ENCODE measurements at regions not wholly inside any gene's neighbourhood (a gene's known extent, or its start where the extent isn't known, plus 50 kb on each side); places are given as distances from the start of the nearest gene placed in this dataset.
"Not testable (repeated sequence)": the region's sequence is repeated elsewhere in the genome, so short reads cannot be mapped to it uniquely, and the experiment has no call there.

DNA sequence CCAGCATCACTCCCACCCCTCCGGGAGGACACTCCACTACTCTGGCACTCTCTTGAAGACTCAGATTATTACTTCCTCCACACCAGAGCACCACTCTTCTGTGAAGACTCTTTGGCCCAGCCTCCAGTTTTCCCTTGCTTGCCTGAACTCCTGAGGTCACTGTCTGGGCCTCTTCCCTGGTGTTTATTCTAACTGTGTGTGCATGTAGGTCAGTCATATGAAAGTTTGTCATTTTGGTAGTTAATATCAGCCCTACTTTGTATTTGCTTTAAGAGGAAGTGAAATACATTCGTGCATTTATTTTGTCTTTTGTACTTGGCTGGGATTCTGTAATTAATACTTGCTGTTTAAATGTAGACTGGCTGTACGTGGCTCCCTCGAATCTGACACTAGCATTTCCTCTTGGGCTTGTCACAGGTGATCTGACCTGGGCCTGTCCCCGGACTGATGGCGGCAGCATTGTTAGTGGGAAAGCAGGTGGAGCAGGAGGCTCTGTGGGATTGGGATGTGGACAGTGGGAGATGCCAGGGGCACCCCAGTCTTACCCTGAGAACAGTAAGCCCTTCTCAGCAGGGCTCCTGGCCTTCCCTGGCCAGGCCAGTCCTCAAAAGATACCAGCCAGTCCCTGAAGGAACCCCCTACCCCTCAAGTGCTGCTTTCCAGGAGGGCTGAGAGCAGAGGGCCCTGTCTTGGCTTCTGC, 350.5 kb downstream of the CDC5L start:
- no peaks in the 10 kb centered on the region for H3K27me3 ChIP-seq (ENCODE audit: control insufficient read depth, insufficient read depth, low read length)
- no peak for DNase-seq (ENCODE audit: low read depth, low spot score)
- no peak overlapping the region for H3K4me3 ChIP-seq (ENCODE audit: low read length)
- no peak overlapping the region for H3K27ac ChIP-seq (ENCODE audit: low read length)
- no peaks in the 10 kb centered on the region for H3K36me3 ChIP-seq (ENCODE audit: control insufficient read depth, insufficient read depth, low read length)
- peaks cover 6% of the 10 kb centered on the region; the same call in 1 of the 2 replicates for H3K4me1 ChIP-seq (ENCODE audit: control insufficient read depth, insufficient read depth, low read length)
- H3K9me3 ChIP-seq (ENCODE audit: control insufficient read depth, insufficient read depth, low read length) = no peaks in the 10 kb centered on the region
- WGBS (ENCODE audit: insufficient coverage, insufficient read length) = no CpG with 5 or more reads among the region's 6 CpGs

DNA sequence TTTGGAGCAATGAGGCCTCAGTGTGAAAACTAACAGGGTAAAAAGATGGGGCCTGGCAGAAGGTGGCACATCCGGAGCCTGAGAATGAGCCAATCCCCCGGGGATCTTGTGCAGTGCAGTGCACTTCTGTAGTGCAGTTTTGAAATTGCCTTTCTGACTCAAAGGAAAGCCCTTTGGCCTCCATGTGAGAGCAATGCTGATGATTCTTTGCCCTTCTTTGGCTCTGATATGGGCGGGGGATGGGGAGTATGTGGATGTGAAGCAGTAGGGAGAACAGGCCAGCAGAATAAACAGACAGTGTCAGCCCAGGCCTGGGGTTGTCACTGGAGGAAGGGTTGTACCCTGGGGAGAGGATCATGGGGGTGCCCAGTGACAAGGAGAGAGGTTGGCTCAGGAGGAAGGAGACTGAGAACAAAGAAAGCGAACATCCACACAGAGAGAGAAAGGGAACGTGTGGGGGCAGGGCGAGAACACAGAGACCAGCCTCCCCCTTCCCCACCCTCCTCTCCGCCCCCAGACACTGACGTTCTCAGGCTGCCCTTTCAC, 351.2 kb downstream of the CDC5L start:
- H3K36me3 ChIP-seq (ENCODE audit: control insufficient read depth, insufficient read depth, low read length) = no peaks in the 10 kb centered on the region
- no peaks in the 10 kb centered on the region for H3K27me3 ChIP-seq (ENCODE audit: control insufficient read depth, insufficient read depth, low read length)
- no peak overlapping the region for H3K4me3 ChIP-seq (ENCODE audit: low read length)
- peaks cover 6% of the 10 kb centered on the region; the same call in 1 of the 2 replicates for H3K4me1 ChIP-seq (ENCODE audit: control insufficient read depth, insufficient read depth, low read length)
- no CpG with 5 or more reads among the region's 8 CpGs for WGBS (ENCODE audit: insufficient coverage, insufficient read length)
- H3K27ac ChIP-seq (ENCODE audit: low read length) = no peak overlapping the region
- no peaks in the 10 kb centered on the region for H3K9me3 ChIP-seq (ENCODE audit: control insufficient read depth, insufficient read depth, low read length)
- no peak for DNase-seq (ENCODE audit: low read depth, low spot score)

DNA sequence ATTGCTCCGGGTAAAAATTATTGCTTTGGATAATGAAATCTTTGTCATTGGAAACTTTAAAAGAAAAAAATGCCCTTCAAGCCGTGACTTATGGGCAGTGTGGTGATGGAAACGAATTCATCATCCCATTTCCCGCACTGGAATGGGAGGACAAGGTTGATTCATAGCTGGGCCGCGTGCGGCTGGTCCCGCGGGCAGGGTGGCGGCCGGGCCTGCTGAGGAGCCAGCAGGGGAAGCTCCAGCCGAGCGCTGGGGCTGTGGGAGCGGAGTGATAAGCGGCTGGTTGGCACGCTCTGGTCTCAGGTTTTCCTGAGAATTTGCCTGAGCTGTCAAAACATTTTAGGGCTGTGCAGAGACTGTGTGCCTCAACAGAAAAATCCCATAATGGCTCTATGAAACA, 351.7 kb downstream of the CDC5L start:
- WGBS (ENCODE audit: insufficient coverage, insufficient read length) = no CpG with 5 or more reads among the region's 16 CpGs
- no peak for DNase-seq (ENCODE audit: low read depth, low spot score)
- Histone ChIP-seq H3K27me3 (ENCODE audit: control insufficient read depth, insufficient read depth, low read length) (no peaks in the 10 kb centered on the region), H3K36me3 (ENCODE audit: control insufficient read depth, insufficient read depth, low read length) (no peaks in the 10 kb centered on the region), H3K27ac (ENCODE audit: low read length) (no peak overlapping the region), H3K4me3 (ENCODE audit: low read length) (no peak overlapping the region), H3K4me1 (ENCODE audit: control insufficient read depth, insufficient read depth, low read length) (peaks cover 6% of the 10 kb centered on the region; the same call in 1 of the 2 replicates), H3K9me3 (ENCODE audit: control insufficient read depth, insufficient read depth, low read length) (no peaks in the 10 kb centered on the region)

DNA sequence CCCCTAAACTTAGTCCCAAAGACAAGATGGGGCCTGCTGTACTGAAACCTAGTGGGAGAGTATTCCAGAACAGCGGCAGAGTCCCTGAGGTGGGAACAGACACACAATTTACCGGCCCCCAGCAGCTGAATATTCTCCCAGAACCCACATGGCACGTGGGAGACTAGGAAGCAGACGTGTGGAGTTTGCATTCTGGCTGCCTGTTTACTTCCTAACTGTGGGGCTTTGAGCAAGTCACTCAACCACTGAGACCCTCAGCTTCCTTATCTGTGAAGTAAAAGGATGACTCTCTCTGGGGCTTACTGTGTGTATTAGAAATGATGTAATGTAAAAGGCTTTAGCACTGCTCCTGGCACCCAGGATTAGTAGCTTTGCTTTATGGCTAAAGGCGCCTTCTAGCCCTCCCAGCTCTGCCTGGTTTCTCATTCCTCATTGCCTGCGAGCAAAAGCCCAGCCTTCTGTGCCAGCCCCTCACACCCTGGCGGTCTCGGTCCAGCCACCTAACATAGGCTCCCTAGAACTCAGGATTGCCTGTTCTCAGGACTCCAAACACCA, 353.1 kb downstream of the CDC5L start:
- no peaks in the 10 kb centered on the region for H3K9me3 ChIP-seq (ENCODE audit: control insufficient read depth, insufficient read depth, low read length)
- no peak overlapping the region for H3K27ac ChIP-seq (ENCODE audit: low read length)
- DNase-seq (ENCODE audit: low read depth, low spot score) = no peak
- WGBS (ENCODE audit: insufficient coverage, insufficient read length) = no CpG with 5 or more reads among the region's 8 CpGs
- H3K36me3 ChIP-seq (ENCODE audit: control insufficient read depth, insufficient read depth, low read length) = no peaks in the 10 kb centered on the region
- H3K4me3 ChIP-seq (ENCODE audit: low read length) = no peak overlapping the region
- H3K4me1 ChIP-seq (ENCODE audit: control insufficient read depth, insufficient read depth, low read length) = peaks cover 6% of the 10 kb centered on the region; the same call in 1 of the 2 replicates
- H3K27me3 ChIP-seq (ENCODE audit: control insufficient read depth, insufficient read depth, low read length) = no peaks in the 10 kb centered on the region

DNA sequence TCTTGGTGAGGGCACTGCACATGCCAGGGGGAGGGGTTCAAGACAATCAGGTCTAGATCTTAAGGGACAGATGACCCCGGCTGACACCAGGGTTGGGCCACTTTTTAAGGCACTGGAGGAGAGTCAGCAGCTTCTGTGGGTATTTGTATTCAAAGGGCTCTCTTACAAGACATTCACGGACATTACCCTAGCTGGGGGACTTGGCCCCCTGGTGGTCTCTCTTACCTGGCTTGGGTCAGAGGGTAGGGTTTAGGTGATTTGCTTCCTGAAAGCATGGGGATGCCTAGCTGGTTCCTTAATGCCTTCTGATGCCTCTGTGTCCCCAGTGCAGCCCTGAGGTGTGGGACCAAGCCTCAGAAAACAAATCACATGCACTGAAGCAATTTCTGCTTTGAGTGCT, 354.7 kb downstream of the CDC5L start:
- Histone ChIP-seq H3K4me1 (ENCODE audit: control insufficient read depth, insufficient read depth, low read length) (peaks cover 6% of the 10 kb centered on the region; the same call in 1 of the 2 replicates), H3K27ac (ENCODE audit: low read length) (no peak overlapping the region), H3K4me3 (ENCODE audit: low read length) (no peak overlapping the region), H3K27me3 (ENCODE audit: control insufficient read depth, insufficient read depth, low read length) (no peaks in the 10 kb centered on the region), H3K9me3 (ENCODE audit: control insufficient read depth, insufficient read depth, low read length) (no peaks in the 10 kb centered on the region), H3K36me3 (ENCODE audit: control insufficient read depth, insufficient read depth, low read length) (no peaks in the 10 kb centered on the region)
- no CpG with 5 or more reads among the region's 2 CpGs for WGBS (ENCODE audit: insufficient coverage, insufficient read length)
- no peak for DNase-seq (ENCODE audit: low read depth, low spot score)

DNA sequence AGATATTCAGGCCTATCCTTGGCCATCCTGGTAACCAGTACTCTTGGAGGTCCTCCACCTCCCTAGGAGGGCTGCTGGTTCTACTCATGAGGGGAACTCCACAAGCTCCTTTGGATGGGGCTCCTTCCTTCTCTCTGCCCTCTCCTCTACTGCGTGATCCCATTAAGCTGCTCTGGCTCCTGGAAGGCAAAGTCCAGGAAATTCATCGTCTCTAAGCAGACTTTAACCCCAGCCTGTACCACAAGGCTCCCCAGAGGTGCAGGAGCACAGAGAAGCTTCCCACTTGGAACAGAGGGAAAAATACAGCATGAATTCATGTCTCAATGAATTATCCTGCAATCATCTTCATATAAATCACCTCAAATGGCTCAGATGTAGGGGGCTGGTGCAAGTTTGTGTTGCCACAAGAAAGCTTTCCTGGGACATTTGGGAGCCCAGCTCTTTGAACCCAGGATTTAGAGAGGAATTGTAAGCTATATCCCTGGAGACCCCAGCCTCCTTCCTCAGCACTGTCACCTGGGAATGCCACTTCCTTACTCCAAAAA, 355.4 kb downstream of the CDC5L start:
- Histone ChIP-seq H3K27me3 (ENCODE audit: control insufficient read depth, insufficient read depth, low read length) (no peaks in the 10 kb centered on the region), H3K9me3 (ENCODE audit: control insufficient read depth, insufficient read depth, low read length) (peaks cover 3% of the 10 kb centered on the region; the same call in 1 of the 2 replicates), H3K4me1 (ENCODE audit: control insufficient read depth, insufficient read depth, low read length) (peaks cover 6% of the 10 kb centered on the region; the same call in 1 of the 2 replicates), H3K36me3 (ENCODE audit: control insufficient read depth, insufficient read depth, low read length) (no peaks in the 10 kb centered on the region), H3K27ac (ENCODE audit: low read length) (no peak overlapping the region), H3K4me3 (ENCODE audit: low read length) (no peak overlapping the region)
- no CpG with 5 or more reads among the region's 2 CpGs for WGBS (ENCODE audit: insufficient coverage, insufficient read length)
- no peak for DNase-seq (ENCODE audit: low read depth, low spot score)

DNA sequence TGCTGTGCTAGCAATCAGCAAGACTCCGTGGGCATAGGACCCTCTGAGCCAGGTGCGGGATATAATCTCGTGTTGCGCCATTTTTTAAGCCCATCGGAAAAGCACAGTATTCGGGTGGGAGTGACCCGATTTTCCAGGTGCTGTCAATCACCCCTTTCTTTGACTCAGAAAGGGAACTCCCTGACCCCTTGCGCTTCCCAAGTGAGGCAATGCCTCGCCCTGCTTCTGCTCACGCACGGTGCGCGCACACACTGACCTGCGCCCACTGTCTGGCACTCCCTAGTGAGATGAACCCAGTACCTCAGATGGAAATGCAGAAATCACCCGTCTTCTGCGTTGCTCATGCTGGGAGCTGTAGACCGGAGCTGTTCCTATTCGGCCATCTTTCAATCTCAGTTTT, 372.6 kb downstream of the CDC5L start:
- not testable (repeated sequence) for H3K9me3 ChIP-seq (ENCODE audit: control insufficient read depth, insufficient read depth, low read length); H3K27ac ChIP-seq (ENCODE audit: low read length); H3K27me3 ChIP-seq (ENCODE audit: control insufficient read depth, insufficient read depth, low read length); H3K4me3 ChIP-seq (ENCODE audit: low read length); H3K36me3 ChIP-seq (ENCODE audit: control insufficient read depth, insufficient read depth, low read length); DNase-seq (ENCODE audit: low read depth, low spot score); H3K4me1 ChIP-seq (ENCODE audit: control insufficient read depth, insufficient read depth, low read length)
- WGBS (ENCODE audit: insufficient coverage, insufficient read length) = no CpG with 5 or more reads among the region's 18 CpGs

DNA sequence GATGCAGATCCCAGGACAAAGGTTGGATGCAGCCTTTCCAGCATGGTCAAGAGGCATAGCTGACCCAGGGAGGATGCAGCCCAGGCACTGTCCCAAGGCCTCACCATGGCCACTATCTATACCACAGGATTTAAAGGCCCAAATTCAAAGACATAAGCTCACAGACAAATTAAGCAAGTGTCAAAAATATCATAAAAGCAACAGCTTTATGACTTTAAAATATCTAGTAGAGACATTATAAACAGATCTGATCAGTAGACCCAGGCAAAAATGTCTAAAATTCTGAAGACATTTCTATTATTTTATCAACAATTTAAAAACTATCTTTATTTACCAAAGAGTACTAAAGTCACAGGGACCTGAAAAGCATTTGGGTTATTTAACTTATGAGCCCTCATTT, 373.5 kb downstream of the CDC5L start:
- Histone ChIP-seq H3K27ac (ENCODE audit: low read length) (no peak overlapping the region), H3K4me3 (ENCODE audit: low read length) (no peak overlapping the region)

DNA sequence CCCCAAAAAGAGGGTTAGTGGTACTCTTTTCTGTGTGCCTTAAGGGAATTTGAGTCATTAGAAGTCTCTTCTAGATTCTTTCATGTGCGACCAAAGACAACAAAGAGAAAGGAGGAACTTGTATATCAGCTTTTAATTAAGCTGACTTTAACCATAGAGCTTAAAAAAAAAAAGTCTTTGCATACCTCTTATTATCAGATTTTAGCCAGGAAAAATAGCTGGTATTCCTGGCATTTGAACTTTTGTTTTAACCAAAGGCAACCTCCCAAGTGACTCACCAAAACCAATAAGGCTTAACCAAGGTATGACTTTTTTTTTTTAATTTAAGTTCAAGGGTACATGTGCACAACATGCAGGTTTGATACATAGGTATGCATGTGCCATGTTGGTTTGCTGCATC, 375.0 kb downstream of the CDC5L start:
- no peak for DNase-seq (ENCODE audit: low read depth, low spot score)
- no peaks in the 10 kb centered on the region for H3K27me3 ChIP-seq (ENCODE audit: control insufficient read depth, insufficient read depth, low read length)
- no peaks in the 10 kb centered on the region; the same call in 1 of the 2 replicates for H3K36me3 ChIP-seq (ENCODE audit: control insufficient read depth, insufficient read depth, low read length)
- H3K4me3 ChIP-seq (ENCODE audit: low read length) = no peak overlapping the region
- WGBS (ENCODE audit: insufficient coverage, insufficient read length) = no CpG with 5 or more reads among the region's 1 CpG
- H3K9me3 ChIP-seq (ENCODE audit: control insufficient read depth, insufficient read depth, low read length) = no peaks in the 10 kb centered on the region
- H3K27ac ChIP-seq (ENCODE audit: low read length) = no peak overlapping the region
- no peaks in the 10 kb centered on the region for H3K4me1 ChIP-seq (ENCODE audit: control insufficient read depth, insufficient read depth, low read length)

More for the DNA sequence above, 373.5 kb downstream of the CDC5L start:
- Histone ChIP-seq H3K4me1 (ENCODE audit: control insufficient read depth, insufficient read depth, low read length) (no peaks in the 10 kb centered on the region), H3K36me3 (ENCODE audit: control insufficient read depth, insufficient read depth, low read length) (no peaks in the 10 kb centered on the region; the same call in 1 of the 2 replicates), H3K9me3 (ENCODE audit: control insufficient read depth, insufficient read depth, low read length) (no peaks in the 10 kb centered on the region), H3K27me3 (ENCODE audit: control insufficient read depth, insufficient read depth, low read length) (no peaks in the 10 kb centered on the region)
- no peak for DNase-seq (ENCODE audit: low read depth, low spot score)

DNA sequence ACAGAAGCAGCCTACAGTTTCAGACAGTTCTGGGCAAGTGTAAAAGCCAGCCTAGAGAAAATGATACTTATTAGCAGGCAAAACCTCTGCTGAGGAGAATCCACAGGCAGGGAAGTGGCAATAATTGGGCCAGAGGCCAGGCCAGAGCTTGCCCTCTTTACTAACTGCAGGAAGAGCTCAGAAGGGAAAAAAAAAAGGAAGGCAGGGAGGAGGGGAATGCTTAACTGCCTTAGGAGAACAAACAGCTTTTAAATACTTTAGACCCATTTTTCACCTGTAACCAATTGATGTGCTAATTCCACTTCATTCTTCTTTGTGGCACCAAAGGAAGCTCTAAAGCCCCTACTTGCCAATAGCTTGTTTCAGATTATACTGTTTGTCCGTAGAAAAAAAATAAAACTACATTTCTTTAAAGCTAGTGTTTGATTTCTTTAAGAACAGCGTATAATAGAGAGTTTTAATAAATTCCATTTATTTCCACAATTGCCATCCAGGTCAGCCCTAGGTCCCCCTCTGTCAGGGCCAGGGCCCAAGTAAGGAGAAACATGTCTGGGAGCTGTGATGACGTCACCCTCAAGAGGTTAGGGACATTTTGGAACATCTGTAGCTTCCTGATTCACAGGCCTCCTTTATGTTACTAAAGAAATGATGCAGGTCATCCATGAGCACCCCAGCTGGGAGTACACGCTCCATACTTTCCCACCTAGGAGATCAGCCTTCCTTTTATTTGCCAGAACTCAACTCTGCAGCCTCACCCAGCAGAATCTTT, 384.3 kb downstream of the CDC5L start:
- no peaks in the 10 kb centered on the region; the same call in 1 of the 2 replicates for H3K4me1 ChIP-seq (ENCODE audit: control insufficient read depth, insufficient read depth, low read length)
- H3K4me3 ChIP-seq (ENCODE audit: low read length) = no peak overlapping the region
- no peaks in the 10 kb centered on the region for H3K9me3 ChIP-seq (ENCODE audit: control insufficient read depth, insufficient read depth, low read length)
- no peaks in the 10 kb centered on the region for H3K36me3 ChIP-seq (ENCODE audit: control insufficient read depth, insufficient read depth, low read length)
- H3K27ac ChIP-seq (ENCODE audit: low read length) = no peak overlapping the region
- H3K27me3 ChIP-seq (ENCODE audit: control insufficient read depth, insufficient read depth, low read length) = no peaks in the 10 kb centered on the region
- peak; percentile 45 for DNase-seq (ENCODE audit: low read depth, low spot score)
- WGBS (ENCODE audit: insufficient coverage, insufficient read length) = no CpG with 5 or more reads among the region's 4 CpGs

Measured in iPS DF 6.9 (cell line).